ENCODE measurements at regions not wholly inside any gene's neighbourhood (a gene's known extent, or its start where the extent isn't known, plus 50 kb on each side); places are given as distances from the start of the nearest gene placed in this dataset.

DNA sequence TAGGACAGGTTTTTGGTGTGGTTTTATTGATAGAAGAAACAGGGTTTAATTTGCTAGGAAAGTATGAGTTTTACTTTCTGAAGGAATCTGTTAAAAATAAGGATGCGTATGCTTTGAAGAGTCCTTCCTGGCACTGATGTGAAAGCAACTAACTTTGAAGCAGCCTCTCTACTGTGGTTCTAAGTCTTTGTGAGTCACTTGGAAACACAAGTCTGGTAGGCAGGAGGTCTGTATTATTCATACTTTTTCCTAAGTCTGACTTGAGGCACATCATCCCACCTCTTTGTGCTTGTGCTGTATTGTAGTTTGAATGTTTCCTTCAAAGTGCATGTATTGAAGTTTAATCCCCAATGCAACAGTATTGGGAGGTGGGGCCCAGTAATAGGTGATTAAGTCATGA is 129.0 kb downstream of the TAF11L14 start:
- DNase-seq = no peak

GRCh38 chr5:17766031-17766430 is 131.8 kb downstream of the TAF11L14 start:
- no peak for DNase-seq

GRCh38 chr5:17769277-17769676 is 135.0 kb downstream of the TAF11L14 start:
- no peak for DNase-seq

DNA sequence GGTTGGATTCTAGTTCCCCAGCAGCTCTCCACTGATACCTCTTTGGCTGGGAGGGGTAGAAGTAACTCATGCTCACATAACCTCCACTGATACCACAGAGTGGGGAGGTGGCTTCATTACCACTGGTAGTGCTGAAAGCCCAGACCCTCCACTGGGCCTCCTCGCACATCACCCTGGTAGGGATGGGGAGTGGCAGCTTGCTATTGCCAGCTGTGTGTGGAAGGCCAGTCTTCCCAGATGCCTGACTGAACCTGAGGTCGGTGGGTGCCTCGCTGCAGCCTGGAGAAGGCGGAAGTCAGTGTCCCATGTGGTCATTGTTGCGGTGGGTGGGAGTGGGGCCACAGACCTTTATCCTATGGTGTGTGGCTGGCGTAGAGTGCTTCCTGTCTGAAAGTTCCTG is 138.0 kb downstream of the TAF11L14 start:
- DNase-seq = no peak

GRCh38 chr5:17785774-17786173 is 151.5 kb downstream of the TAF11L14 start:
- DNase-seq = no peak

GRCh38 chr5:17788351-17788750 is 154.1 kb downstream of the TAF11L14 start:
- DNase-seq = no peak

DNA sequence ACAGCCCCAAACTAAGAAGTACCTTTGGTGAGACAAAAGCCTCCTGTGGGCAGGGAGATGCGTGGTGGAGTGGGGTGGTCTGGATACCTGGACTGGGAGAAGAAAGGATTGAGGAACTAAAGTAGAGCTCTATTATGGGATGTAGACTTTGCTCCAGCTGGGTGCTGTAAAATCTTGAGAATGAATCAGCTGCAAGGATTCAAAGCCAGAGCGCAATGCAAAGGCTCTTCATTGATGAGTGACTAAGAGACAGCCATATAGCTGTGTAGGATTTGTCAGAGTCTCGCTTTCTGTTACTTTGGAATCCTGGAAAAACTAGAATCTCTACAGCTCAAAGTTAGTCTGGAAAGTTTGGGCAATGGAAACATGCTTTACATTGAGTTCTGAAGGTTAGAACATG is 159.9 kb downstream of the TAF11L14 start:
- DNase-seq = no peak

- peak; percentile 32 for DNase-seq
Measured at GRCh38 chr5:17794815-17795214, 160.6 kb downstream of the TAF11L14 start.

GRCh38 chr5:17796142-17796541 is 161.9 kb downstream of the TAF11L14 start:
- DNase-seq = no peak

- no peak for DNase-seq
Measured at GRCh38 chr5:17796757-17797396, 162.6 kb downstream of the TAF11L14 start.

- DNase-seq = no peak
Measured at GRCh38 chr5:17799521-17799920, 165.3 kb downstream of the TAF11L14 start.

DNA sequence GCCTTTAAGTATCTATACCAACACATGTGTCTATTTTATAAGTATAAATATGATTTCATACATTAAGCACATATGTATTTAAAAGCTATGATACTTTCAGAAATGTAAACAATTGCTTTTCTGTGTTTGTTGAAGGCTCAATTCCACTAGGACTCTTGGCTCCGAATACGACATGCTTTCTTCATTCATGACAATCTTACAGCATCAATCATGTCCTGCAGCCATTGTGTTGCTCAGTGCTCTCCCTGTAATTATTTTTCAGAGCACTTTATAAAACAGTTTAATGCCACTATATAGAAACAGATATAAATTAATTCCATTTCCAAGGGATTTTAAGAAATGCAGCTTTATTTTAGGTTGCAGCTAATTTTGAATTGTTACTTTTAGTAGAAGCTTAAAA is 167.3 kb downstream of the TAF11L14 start:
- DNase-seq = no peak

GRCh38 chr5:17802256-17802655 is 168.0 kb downstream of the TAF11L14 start:
- DNase-seq = no peak

GRCh38 chr5:17803971-17804370 is 169.7 kb downstream of the TAF11L14 start:
- DNase-seq = no peak

GRCh38 chr5:17805227-17805825 is 171.1 kb downstream of the TAF11L14 start:
- no peak for DNase-seq

GRCh38 chr5:17806818-17807468 is 172.7 kb downstream of the TAF11L14 start:
- DNase-seq = no peak

DNA sequence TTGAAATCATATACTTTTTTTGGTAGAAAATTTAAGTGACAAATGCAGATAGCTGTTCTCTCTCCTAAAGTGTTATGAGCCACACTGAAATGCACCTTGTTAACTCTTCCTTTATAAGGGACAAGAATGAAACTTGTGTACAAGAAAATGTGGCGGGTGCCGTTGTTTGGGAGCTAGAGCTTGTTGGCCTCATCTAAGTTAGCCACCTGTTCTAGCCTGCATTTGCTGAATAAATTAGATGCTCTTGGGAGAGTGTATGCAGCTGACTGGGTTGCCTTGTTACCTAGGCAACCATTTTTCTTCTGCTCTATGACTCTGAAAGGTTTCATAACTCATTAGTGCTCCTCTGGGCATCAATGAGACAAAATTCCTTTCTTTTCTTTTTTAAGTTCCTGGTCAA is 174.3 kb downstream of the TAF11L14 start:
- no peak for DNase-seq

DNA sequence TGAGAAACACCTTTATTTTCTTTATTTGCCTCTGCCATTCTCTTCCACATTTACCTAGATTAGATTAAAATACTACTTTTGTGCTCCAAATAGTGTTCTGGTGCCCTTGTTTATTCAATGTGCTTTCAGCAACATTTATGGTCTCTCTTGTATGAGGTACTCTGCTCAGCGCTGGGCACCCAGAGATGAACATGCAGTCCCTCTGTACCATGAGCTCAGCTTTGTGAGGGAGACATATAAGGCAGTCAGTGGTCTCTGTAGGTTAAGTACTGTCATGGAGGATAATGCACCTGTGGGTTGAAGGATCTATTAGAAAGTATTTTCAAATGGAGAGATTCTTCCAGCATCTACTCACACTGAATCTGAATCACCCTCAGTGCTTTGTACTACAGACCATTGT is 176.5 kb downstream of the TAF11L14 start:
- DNase-seq = no peak

DNA sequence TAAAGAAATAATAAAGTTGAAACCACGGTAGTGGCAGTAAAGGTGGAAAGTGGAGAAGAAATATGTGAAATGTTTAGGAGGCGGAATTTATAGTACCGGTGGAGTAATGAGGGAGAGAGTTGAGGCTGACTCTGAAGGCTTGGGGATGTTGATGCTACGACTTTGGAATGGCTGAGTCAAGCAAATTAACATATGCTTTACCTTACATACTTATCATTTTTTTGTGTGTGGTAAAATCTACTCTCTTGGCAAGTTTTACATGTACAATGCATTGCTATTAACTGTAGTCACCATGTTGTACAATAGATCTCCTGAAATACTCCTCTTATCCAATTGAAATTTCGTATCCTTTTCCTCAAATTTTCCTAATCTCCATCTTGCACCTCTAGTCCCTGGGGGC is 179.0 kb downstream of the TAF11L14 start:
- no peak for DNase-seq

- DNase-seq = no peak
Measured at GRCh38 chr5:17816505-17816904, 182.2 kb downstream of the TAF11L14 start.

DNA sequence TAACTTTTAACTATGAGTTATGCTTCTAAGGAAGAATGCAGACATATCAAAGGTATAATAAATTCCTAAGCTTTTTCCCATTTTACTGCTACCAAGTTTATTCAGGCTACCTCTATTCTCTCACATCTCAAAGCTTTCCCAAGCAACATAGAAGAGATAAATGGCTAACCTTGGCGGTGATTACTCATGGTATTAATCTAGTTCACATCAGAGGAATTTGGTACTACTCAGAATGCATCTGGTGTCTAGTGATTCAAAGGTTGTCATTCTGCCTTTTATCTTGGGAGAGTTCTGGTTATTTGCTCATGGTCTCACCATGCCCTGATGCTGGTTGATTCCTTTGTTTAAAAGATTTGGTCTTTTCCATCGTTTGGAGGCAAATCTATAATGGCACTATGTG is 182.7 kb downstream of the TAF11L14 start:
- no peak for DNase-seq

DNA sequence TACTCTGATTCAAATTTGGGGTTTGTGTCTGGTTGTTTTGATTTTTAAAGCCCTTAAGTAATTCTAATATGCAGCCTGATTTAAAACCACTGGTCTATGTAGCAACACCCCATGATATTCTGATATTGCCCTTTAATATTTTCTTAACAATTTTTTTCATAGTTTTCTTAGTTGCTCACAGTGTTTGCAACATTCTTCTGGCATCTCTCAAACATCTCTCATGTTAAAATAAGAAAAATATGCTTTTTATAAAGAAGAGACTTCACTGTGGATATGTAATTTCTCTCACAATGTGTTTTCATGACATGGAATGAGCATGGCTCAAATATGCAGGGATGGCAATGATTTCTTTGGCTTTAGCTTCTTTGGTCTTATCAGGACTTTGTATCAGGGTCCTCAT is 183.7 kb downstream of the TAF11L14 start:
- no peak for DNase-seq

DNA sequence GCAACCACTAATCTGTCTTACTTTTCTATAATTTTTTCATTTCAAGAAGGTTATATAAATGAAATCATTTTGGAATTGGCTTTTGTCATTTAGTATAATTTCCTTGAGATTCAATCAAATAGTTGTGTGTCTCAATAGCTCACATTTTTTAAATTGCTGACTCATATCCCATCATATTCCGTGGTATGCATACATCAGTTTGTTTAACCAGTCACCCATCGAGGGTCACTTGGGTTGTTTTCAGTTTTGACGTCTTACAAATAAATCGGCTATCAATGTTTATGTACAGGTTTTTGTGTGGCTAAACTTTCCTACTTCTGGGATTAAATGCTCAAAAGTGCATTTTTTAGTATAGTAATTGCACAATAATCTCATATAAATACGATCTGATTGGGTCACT is 185.5 kb downstream of the TAF11L14 start:
- DNase-seq = no peak

DNA sequence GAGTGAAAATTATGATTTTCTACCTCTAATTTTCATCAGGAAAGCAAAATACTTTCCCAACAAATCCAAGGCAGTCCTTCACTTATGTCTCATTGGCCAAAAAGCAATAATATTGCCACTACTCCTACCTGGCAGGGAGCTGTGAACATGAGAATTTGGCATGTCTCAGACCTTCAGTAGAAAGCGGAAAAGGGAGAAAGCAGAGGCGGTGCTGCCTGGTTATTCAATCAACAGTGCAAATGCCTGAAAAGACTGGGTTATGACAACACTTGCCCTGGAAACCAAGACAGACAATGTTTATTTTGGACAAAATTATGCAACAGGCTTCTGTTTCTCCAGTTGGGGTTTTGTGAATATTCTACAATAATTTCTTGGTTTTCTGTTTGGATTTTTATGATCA is 194.4 kb downstream of the TAF11L14 start:
- DNase-seq = no peak

- DNase-seq = no peak
Measured at GRCh38 chr5:17829456-17829855, 195.2 kb downstream of the TAF11L14 start.

Data from hematopoietic multipotent progenitor cell treated with erythropoietin and hydrocortisone succinate and interleukin-3 and kit ligand, for 6 days (in vitro differentiated cells).